HepG2 (cell line): ENCODE measurements at regions not wholly inside any gene's neighbourhood (a gene's known extent, or its start where the extent isn't known, plus 50 kb on each side); places are given as distances from the start of the nearest gene placed in this dataset.

ENCODE experiments used
- BRD4 ChIP-seq: sonication (generic); formaldehyde crosslinking; IDR thresholded peaks from 2 replicates; pipeline ENCODE4 v1.4.0; 2020; ENCODE audit warnings: missing genetic modification reagents
- ELF4 ChIP-seq: sonication (generic); formaldehyde crosslinking; IDR thresholded peaks from 2 replicates; pipeline ENCODE4 v1.5.0; 2020; ENCODE audit warnings: missing genetic modification reagents, mild to moderate bottlenecking, moderate library complexity, borderline replicate concordance
- KAT8 ChIP-seq: IDR thresholded peaks from 2 replicates; pipeline ENCODE4 v1.6.1; 2016; ENCODE audit warnings: missing genetic modification reagents, missing compliant biosample characterization
- SKIL ChIP-seq: sonication (generic); formaldehyde crosslinking; IDR thresholded peaks from 2 replicates; pipeline ENCODE4 v1.8.0; 2022; ENCODE audit warnings: missing genetic modification reagents, mild to moderate bottlenecking, moderate library complexity, borderline replicate concordance
- SRF ChIP-seq: IDR thresholded peaks from 2 replicates; pipeline ENCODE4 v1.6.1; 2011; ENCODE audit warnings: mild to moderate bottlenecking, low read depth, low read length, moderate library complexity
- SRSF9 ChIP-seq: fragments of 200-400 bp; formaldehyde crosslinking; IDR thresholded peaks from 2 replicates; pipeline ENCODE4 v1.6.1; 2018; ENCODE audit warnings: borderline replicate concordance, mild to moderate bottlenecking, low read depth, low read length; ENCODE audit not compliant: insufficient read depth, poor library complexity, severe bottlenecking
- THYN1 ChIP-seq: sonication (generic); formaldehyde crosslinking; IDR thresholded peaks from 2 replicates; pipeline ENCODE4 v1.8.1; 2023; ENCODE audit warnings: low read depth, mild to moderate bottlenecking, moderate library complexity, missing genetic modification reagents, borderline replicate concordance
- ZC3H13 ChIP-seq: sonication (generic); formaldehyde crosslinking; IDR thresholded peaks from 2 replicates; pipeline ENCODE4 v1.8.1; 2023; ENCODE audit warnings: mild to moderate bottlenecking, missing genetic modification reagents, moderate library complexity
- ZNF609 ChIP-seq: sonication (generic); formaldehyde crosslinking; IDR thresholded peaks from 2 replicates; pipeline ENCODE4 v1.4.0; 2020; ENCODE audit warnings: mild to moderate bottlenecking, missing genetic modification reagents, borderline replicate concordance
- TF ChIP-seq, protein P1 (sequence below): fragments of 450-650 bp; IDR thresholded peaks from 2 replicates; pipeline ENCODE4 v1.6.1; 2017; ENCODE audit warnings: mild to moderate bottlenecking
- TF ChIP-seq, protein P2 (sequence below): sonication (generic); formaldehyde crosslinking; IDR thresholded peaks from 2 replicates; pipeline ENCODE4 v1.4.0; 2020; ENCODE audit warnings: missing genetic modification reagents

- TF ChIP-seq ZNF609 (CRISPR knock-in tag) (no peak), THYN1 (CRISPR knock-in tag) (no peak), ZC3H13 (no peak), SRSF9 (no peak), SKIL (CRISPR knock-in tag) (no peak), KAT8 (CRISPR knock-in tag) (no peak), ELF4 (CRISPR knock-in tag) (no peak), BRD4 (CRISPR knock-in tag) (no peak), SRF (no peak)
- TF ChIP-seq, protein P1, sequence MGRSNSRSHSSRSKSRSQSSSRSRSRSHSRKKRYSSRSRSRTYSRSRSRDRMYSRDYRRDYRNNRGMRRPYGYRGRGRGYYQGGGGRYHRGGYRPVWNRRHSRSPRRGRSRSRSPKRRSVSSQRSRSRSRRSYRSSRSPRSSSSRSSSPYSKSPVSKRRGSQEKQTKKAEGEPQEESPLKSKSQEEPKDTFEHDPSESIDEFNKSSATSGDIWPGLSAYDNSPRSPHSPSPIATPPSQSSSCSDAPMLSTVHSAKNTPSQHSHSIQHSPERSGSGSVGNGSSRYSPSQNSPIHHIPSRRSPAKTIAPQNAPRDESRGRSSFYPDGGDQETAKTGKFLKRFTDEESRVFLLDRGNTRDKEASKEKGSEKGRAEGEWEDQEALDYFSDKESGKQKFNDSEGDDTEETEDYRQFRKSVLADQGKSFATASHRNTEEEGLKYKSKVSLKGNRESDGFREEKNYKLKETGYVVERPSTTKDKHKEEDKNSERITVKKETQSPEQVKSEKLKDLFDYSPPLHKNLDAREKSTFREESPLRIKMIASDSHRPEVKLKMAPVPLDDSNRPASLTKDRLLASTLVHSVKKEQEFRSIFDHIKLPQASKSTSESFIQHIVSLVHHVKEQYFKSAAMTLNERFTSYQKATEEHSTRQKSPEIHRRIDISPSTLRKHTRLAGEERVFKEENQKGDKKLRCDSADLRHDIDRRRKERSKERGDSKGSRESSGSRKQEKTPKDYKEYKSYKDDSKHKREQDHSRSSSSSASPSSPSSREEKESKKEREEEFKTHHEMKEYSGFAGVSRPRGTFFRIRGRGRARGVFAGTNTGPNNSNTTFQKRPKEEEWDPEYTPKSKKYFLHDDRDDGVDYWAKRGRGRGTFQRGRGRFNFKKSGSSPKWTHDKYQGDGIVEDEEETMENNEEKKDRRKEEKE: no peak
- TF ChIP-seq, protein P2, sequence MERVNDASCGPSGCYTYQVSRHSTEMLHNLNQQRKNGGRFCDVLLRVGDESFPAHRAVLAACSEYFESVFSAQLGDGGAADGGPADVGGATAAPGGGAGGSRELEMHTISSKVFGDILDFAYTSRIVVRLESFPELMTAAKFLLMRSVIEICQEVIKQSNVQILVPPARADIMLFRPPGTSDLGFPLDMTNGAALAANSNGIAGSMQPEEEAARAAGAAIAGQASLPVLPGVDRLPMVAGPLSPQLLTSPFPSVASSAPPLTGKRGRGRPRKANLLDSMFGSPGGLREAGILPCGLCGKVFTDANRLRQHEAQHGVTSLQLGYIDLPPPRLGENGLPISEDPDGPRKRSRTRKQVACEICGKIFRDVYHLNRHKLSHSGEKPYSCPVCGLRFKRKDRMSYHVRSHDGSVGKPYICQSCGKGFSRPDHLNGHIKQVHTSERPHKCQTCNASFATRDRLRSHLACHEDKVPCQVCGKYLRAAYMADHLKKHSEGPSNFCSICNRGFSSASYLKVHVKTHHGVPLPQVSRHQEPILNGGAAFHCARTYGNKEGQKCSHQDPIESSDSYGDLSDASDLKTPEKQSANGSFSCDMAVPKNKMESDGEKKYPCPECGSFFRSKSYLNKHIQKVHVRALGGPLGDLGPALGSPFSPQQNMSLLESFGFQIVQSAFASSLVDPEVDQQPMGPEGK: no peak
Measured at GRCh38 chr13:69202996-69203395, 904.6 kb upstream of the ATXN8OS start (continued).
